GM23338 (cell line): ENCODE measurements at regions not wholly inside any gene's neighbourhood (a gene's known extent, or its start where the extent isn't known, plus 50 kb on each side); places are given as distances from the start of the nearest gene placed in this dataset.

Experiments
- ATAC-seq: fragments of 200-7000 bp; cut with Tn5 transposase; 3 replicates; pipeline ENCODE4 v1.9.1; 2020
- DNase-seq: peaks from one replicate; pipeline ENCODE4 v3.0.0-alpha.2; 2015; ENCODE audit warnings: low spot score
- H2AFZ ChIP-seq: fragments of 200-600 bp; sonication (generic); 2 replicates; pipeline ENCODE4 v1.8.0; 2016; ENCODE audit warnings: antibody characterized with exemption, mild to moderate bottlenecking, moderate library complexity
- H3F3A ChIP-seq: fragments of 200-600 bp; sonication (generic); replicated peaks from 2 replicates; pipeline ENCODE4 v1.8.0; 2017; ENCODE audit warnings: antibody characterized with exemption, mixed run types, low read depth
- H3K27ac ChIP-seq: fragments of 200-600 bp; sonication (generic); 2 replicates; pipeline ENCODE4 v1.6.1; 2016; ENCODE audit warnings: low read depth
- H3K27me3 ChIP-seq: fragments of 200-600 bp; sonication (generic); 2 replicates; pipeline ENCODE4 v1.8.0; 2016; ENCODE audit warnings: mild to moderate bottlenecking, mixed run types, moderate library complexity; ENCODE audit not compliant: insufficient read depth
- H3K36me3 ChIP-seq: fragments of 200-600 bp; sonication (generic); 2 replicates; pipeline ENCODE4 v1.8.0; 2016; ENCODE audit warnings: mild to moderate bottlenecking; ENCODE audit not compliant: insufficient read depth
- H3K4me1 ChIP-seq: fragments of 200-600 bp; sonication (generic); 2 replicates; pipeline ENCODE4 v1.8.0; 2016; ENCODE audit warnings: mild to moderate bottlenecking, moderate library complexity; ENCODE audit not compliant: insufficient read depth
- H3K4me2 ChIP-seq: fragments of 200-600 bp; sonication (generic); 2 replicates; pipeline ENCODE4 v1.7.1; 2017; ENCODE audit warnings: mixed run types
- H3K4me3 ChIP-seq: fragments of 200-600 bp; sonication (generic); 2 replicates; pipeline ENCODE4 v1.6.1; 2016; ENCODE audit warnings: mixed run types
- H3K79me2 ChIP-seq: fragments of 200-600 bp; sonication (generic); replicated peaks from 2 replicates; pipeline ENCODE4 v1.8.0; 2017; ENCODE audit warnings: mild to moderate bottlenecking; ENCODE audit not compliant: insufficient read depth
- H3K9me2 ChIP-seq: fragments of 200-600 bp; sonication (generic); 2 replicates; pipeline ENCODE4 v1.8.0; 2017; ENCODE audit not compliant: insufficient read depth
- H4K20me1 ChIP-seq: fragments of 200-600 bp; sonication (generic); replicated peaks from 2 replicates; pipeline ENCODE4 v1.8.0; 2017; ENCODE audit warnings: mild to moderate bottlenecking; ENCODE audit not compliant: insufficient read depth
- H3K27ac Mint-ChIP-seq: 2 replicates; pipeline ENCODE4 v1.8.0; 2020; ENCODE audit warnings: inconsistent platforms, mild to moderate bottlenecking, moderate library complexity, mixed read lengths
- H3K27me3 Mint-ChIP-seq: 3 replicates; pipeline ENCODE4 v1.8.0; 2022; ENCODE audit warnings: low read depth, mild to moderate bottlenecking, moderate library complexity, mixed read lengths, inconsistent platforms; ENCODE audit not compliant: insufficient read depth, poor library complexity
- H3K36me3 Mint-ChIP-seq: 3 replicates; pipeline ENCODE4 v1.8.0; 2021; ENCODE audit warnings: low read depth, mild to moderate bottlenecking, inconsistent platforms, moderate library complexity, mixed read lengths
- H3K4me1 Mint-ChIP-seq: 3 replicates; pipeline ENCODE4 v1.8.0; 2020; ENCODE audit warnings: mild to moderate bottlenecking, inconsistent platforms, mixed read lengths
- H3K4me3 Mint-ChIP-seq: 3 replicates; pipeline ENCODE4 v1.8.0; 2021; ENCODE audit warnings: moderate library complexity, mild to moderate bottlenecking, inconsistent platforms, mixed read lengths
- H3K9me3 Mint-ChIP-seq: 3 replicates; pipeline ENCODE4 v1.8.0; 2020; ENCODE audit warnings: moderate library complexity, mild to moderate bottlenecking, inconsistent platforms, mixed read lengths
- CREB1 ChIP-seq: fragments of 250-450 bp; sonication (Bioruptor Pico); IDR thresholded peaks from 2 replicates; pipeline ENCODE4 v1.5.0; 2020; ENCODE audit warnings: low read depth, mild to moderate bottlenecking, moderate library complexity
- CTCF ChIP-seq, 2 experiments: fragments of 200-600 bp in 1 of 2; sonication (generic) in 1 of 2; conservative IDR thresholded peaks; 2 replicates each; pipeline versions ENCODE4 v1.5.1 to v1.6.1; 2016 to 2017; ENCODE audit warnings: antibody characterized with exemption in 2 of 2, low read depth in 2 of 2, mild to moderate bottlenecking in 2 of 2, moderate library complexity in 1 of 2
- ETS1 ChIP-seq: IDR thresholded peaks from 2 replicates; pipeline ENCODE4 v1.6.1; 2016; ENCODE audit warnings: antibody characterized with exemption
- EZH2 ChIP-seq: fragments of 200-600 bp; sonication (generic); IDR thresholded peaks from one replicate; pipeline ENCODE4 v1.8.0; 2017; ENCODE audit warnings: antibody characterized with exemption, mild to moderate bottlenecking, low read depth; ENCODE audit not compliant: unreplicated experiment
- EZH2phosphoT487 ChIP-seq: fragments of 200-600 bp; sonication (generic); IDR thresholded peaks from one replicate; pipeline ENCODE4 v1.8.1; 2018; ENCODE audit warnings: antibody characterized with exemption; ENCODE audit not compliant: unreplicated experiment
- JUNB ChIP-seq: IDR thresholded peaks from one replicate; pipeline ENCODE4 v1.6.1; 2016; ENCODE audit warnings: antibody characterized with exemption; ENCODE audit not compliant: unreplicated experiment
- NANOG ChIP-seq: IDR thresholded peaks from 2 replicates; pipeline ENCODE4 v1.6.1; 2016; ENCODE audit warnings: antibody characterized with exemption, borderline replicate concordance
- POLR2AphosphoS5 ChIP-seq: IDR thresholded peaks from 2 replicates; pipeline ENCODE4 v1.6.1; 2016; ENCODE audit warnings: antibody characterized with exemption, low read depth
- REST ChIP-seq: IDR thresholded peaks from one replicate; pipeline ENCODE4 v1.6.1; 2018; ENCODE audit warnings: antibody characterized with exemption; ENCODE audit not compliant: unreplicated experiment
- STAT1 ChIP-seq: IDR thresholded peaks from one replicate; pipeline ENCODE4 v1.6.1; 2016; ENCODE audit warnings: antibody characterized with exemption; ENCODE audit not compliant: unreplicated experiment
- ZNF114 ChIP-seq: fragments of 250-450 bp; sonication (Bioruptor Pico); IDR thresholded peaks from 2 replicates; pipeline ENCODE4 v1.5.0; 2020; ENCODE audit warnings: mild to moderate bottlenecking, moderate library complexity
- ZNF331 ChIP-seq: fragments of 250-450 bp; sonication (Bioruptor Pico); IDR thresholded peaks from 2 replicates; pipeline ENCODE4 v1.5.0; 2020; ENCODE audit warnings: low read depth, mild to moderate bottlenecking, moderate library complexity
- ZNF462 ChIP-seq: fragments of 250-450 bp; sonication (Bioruptor Pico); IDR thresholded peaks from 2 replicates; pipeline ENCODE4 v1.5.0; 2020; ENCODE audit warnings: mild to moderate bottlenecking, moderate library complexity

- no peak overlapping the region for H3K27ac ChIP-seq
- Mint-ChIP-seq H3K27me3 (no peaks in the 10 kb centered on the region), H3K9me3 (no peaks in the 10 kb centered on the region), H3K4me3 (no peak overlapping the region), H3K27ac (no peak overlapping the region), H3K36me3 (no peaks in the 10 kb centered on the region; the same call in 2 of the 3 replicates), H3K4me1 (peaks cover 15% of the 10 kb centered on the region; the same call in 2 of the 3 replicates)
- 0 out of 2 replicates have a peak, but pooled peaks cover 3% of the 10 kb centered on the region for H3K9me2 ChIP-seq
- H3K4me3 ChIP-seq = no peak overlapping the region
- H3K4me2 ChIP-seq = no peak overlapping the region
- DNase-seq (no peak), ATAC-seq (no peak)
- H2AFZ ChIP-seq = peak overlapping the region; percentile 83
- no peaks in the 10 kb centered on the region for H3F3A ChIP-seq
- H3K27me3 ChIP-seq = no peaks in the 10 kb centered on the region
- H3K4me1 ChIP-seq = peaks cover 10% of the 10 kb centered on the region
- no peaks in the 10 kb centered on the region for H3K79me2 ChIP-seq
- H3K36me3 ChIP-seq = no peaks in the 10 kb centered on the region
- no peaks in the 10 kb centered on the region for H4K20me1 ChIP-seq
- no peak for TF ChIP-seq EZH2phosphoT487
- no peak for TF ChIP-seq ZNF331
- no peak for TF ChIP-seq EZH2
- no peak for TF ChIP-seq CTCF (conservative IDR thresholded peaks at IDR 0.05; ENCODE audit: low read depth in 2 of 2)
- no peak for TF ChIP-seq REST
- no peak for TF ChIP-seq STAT1
- TF ChIP-seq ETS1 = no peak
- TF ChIP-seq POLR2AphosphoS5 = no peak
- TF ChIP-seq CREB1 = no peak
- no peak for TF ChIP-seq JUNB
- no peak for TF ChIP-seq ZNF462
- TF ChIP-seq ZNF114 (CRISPR knock-in tag) = no peak
- TF ChIP-seq NANOG = no peak
Observed at GRCh38 chr3:160114355-160114995, 110.7 kb upstream of the C3orf80 start.
